GM19395 (cell line): ENCODE measurements at regions not wholly inside any gene's neighbourhood (a gene's known extent, or its start where the extent isn't known, plus 50 kb on each side); places are given as distances from the start of the nearest gene placed in this dataset.
"Not testable (repeated sequence)": the region's sequence is repeated elsewhere in the genome, so short reads cannot be mapped to it uniquely, and the experiment has no call there.

Source experiments
- ATAC-seq: cut with Tn5 transposase; IDR thresholded peaks from one replicate; pipeline ENCODE4 v1.9.1; 2021; ENCODE audit warnings: mild to moderate bottlenecking, moderate library complexity; ENCODE audit not compliant: unreplicated experiment

DNA sequence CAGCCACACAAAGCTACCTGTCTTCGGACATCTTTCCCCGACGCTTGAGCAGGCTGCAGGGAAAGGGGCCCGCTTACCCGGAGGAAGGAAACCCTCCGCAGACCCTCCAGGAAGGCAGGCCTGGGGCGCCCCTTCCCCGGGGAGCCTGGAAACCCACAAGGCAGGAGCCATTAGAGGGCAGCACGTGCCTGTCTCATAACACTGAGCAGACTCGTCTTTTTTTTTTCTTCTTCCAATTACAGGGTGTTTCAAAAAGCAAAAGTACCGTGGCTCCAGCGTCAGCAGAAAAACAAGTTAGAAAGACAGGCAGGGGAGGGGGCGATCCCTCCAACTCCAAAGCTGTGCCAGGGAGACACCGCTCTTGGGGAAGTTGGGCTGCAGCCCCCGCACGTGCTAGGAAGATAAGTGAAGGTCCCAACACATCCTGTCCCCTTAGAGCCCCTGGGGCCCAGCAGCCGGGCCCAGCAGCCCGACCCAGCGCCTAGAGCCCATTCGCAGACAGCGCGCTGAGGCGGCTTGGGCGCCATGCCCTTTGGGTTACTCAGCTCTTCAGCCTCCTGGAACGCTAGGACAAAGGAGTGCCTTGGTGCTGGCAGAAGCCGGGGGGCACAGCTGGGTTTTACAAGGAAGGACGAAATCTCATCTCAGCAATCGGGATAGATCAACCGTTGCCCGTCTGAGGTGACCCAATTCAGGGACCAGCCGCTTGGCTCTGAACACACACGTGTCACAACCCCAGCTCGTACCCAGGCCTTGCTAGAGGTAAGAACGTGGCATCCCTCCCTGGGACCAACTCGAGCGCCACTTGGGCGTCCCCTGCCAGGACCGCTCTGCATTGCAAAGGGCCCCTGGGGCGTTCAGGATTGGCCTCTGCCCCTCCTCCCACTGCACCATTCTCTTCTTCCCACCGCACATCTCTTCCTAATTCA lies 136.3 kb downstream of the LY86 start:
- peak; percentile 46 for ATAC-seq

DNA sequence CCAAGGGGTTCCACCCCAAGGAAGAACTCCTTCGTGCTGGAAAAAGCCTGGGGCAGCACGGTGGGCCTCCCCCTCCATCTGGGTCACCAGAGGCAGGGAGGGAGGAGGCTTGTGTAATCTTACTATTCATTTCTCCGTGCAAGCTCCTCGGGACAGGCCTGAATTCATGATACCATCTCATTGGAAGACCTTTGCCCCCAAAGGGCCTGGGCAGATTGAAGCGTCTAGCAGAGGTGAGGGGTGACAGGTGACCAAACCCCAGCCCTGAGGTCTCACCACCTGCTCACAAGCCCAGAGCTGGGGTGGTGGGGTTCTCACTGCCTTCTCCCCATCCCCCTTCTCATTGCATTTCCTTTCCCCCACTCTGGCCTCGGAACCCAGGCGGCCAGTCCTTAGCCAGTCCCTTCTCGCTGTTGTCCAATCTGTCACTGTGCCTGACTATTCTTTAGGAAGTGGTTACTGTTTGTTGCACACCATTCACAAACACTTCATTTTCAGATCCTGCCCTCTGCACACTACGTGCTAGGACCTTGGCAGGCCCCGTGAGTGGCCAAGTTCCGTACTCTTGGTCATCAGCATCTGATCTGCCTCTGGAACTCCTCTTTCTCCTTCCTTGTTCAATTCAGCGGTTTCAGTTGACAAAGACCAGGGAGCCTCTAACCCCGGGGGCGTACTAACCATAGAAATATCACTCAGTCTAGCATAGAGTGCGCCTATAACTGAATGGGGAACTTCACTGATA lies 137.1 kb downstream of the LY86 start:
- ATAC-seq: no peak

DNA sequence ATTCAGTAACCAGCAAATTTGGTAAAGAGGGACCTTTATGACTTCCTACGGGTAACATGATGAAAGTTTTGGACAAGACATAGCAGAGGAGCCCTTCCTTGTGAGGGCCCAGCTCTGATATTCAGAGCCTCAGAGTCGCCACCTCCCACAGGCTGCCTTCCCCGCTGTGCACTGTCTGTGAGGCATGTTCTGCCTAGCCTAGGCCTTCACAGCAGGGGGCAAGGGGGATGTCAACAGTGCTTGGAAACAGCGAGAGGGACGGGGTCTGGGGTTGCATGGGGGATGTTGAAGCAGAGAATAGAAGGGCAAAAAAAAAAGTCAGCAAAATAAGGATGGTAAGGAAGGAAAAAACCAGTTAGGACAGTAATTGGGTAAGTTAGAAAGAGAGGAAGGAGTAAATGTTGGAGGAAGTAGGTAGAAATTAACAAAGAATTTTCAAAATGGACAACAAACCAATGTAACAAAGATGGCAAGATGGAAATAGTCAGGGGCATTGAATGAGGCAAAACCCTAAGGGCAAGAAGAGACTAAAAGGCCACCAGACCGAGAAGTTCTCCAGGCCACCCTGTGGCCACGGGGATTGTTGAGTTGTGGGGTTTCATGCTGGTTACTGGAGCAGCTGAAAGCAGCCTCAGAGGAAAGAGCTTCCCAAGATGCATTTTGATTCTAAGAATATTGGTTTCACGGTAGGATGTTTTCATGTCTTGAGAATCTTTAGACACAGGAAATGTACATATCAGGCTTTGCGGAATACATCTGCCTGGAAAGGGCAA lies 139.8 kb downstream of the LY86 start:
- no peak for ATAC-seq

DNA sequence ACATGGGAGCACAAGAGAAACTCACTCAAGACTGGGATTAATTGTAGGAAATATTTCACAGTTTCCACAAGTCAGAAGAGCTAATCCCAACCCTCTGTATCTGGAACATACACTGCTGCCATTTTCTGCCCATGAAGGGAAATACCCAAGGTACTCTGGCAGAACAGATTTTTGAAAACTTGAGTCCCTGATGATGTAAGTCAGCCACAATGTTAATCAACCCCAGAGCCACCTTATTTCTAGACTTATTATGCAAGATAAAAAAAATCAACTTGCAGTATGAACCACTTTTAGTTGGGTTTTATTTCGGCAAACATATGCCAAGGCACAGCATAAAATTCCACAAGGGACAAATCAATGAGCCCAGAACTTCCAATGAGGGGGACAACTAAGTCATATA lies 141.5 kb downstream of the LY86 start:
- no peak for ATAC-seq

DNA sequence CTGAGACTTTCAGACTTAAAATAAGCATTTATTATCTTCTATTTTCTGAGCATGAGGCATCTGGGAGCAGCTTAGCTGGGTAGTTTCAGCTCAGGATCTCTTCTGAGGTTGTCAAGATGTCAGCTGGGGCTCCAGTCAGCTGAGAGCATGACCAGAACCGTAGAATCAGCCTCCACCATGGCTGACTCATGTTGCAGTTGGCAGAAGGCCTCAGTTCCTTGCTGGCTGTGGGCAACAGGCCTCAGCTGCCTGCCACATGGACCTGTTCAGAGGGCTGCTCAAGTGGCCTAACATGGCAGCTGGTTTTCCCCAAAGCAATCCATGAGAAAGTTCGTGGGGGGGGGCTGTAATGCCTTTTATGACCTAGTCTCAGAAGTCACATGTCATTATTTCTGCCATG lies 142.3 kb downstream of the LY86 start:
- ATAC-seq: no peak

DNA sequence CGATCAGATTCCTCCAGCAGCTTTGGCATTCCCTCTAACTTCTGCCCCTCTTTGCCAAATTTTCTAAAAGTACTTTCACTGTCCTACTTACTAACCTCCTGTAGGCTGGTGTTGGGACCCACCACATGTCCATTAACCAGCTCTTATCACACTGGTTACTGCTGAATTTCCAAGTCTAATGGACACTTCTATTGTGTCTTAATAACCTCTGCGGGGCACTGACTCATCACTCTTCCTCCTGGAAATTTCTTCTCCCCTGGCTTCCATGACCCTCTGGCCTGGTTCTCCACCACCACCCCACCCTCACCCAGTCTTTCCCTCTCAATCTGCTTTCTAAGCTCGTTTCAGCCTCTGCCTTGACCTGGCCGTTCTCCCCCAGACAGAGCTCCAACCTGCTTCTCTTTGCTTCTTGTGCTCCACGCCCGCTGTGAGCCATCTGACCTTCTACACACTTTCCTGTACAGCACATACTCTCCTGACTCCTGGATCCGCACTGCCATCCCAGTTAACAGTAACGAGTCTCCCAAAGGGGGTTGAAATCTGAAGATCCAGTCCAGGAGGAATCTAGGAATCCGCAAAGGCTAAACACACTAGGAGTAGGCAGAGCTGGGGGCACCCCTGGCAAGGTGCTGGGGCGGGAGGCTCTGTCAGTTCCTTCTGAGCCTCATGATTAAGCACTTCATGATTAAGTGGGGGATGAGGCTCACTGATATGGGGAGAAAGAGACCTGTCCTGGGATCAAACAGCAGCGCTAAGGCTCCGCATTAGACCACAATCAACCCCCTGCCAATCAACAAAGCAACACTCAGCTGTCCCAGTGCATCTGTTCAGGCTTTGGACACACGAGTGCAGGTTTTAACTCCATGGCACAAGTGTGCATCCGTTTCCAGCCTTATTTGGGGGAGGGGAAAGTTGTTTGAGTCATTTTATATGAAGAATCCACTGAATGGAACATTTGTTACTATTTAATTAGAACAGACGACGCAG lies 146.3 kb downstream of the LY86 start:
- ATAC-seq: no peak

DNA sequence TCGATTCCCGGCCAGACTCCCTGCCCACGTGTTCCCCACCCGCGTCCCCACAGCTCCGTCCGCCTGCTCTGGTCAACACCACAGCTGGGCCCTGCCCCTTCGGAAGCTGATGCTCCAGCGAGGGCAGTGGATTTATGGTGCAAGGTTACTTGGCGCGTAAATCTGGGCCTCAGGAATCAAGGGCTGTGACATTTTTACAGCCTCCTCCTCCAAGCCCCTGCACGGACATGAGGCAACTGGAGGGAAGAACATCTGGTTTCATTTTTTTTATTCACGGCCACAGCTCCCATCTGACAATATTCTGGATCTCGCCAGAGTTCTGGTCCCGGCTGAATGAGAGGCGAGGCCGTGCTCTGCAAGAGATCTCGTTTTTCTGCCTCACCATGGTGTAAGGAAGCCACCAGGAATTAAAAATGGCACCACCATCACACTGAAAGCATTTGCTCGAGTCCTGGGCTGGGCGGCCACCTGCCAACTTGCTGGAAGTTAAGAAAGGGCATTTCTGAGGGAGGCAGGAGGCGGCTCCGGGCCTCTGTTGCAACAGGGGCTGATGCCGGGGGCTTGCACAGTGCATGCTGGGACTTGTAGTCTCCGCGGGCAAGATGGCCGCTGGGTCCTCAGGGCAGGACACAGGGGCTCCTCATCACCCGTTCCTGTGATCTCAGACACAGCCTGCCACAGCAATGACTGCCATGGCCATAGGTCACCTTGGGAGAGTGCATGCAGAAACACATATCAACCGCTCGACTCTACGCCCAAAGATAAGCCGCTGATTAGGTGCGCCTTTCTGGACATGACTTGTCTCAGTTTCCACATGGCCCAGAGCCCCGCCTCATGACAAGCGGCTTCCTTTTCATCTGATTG lies 148.5 kb downstream of the LY86 start:
- no peak for ATAC-seq

DNA sequence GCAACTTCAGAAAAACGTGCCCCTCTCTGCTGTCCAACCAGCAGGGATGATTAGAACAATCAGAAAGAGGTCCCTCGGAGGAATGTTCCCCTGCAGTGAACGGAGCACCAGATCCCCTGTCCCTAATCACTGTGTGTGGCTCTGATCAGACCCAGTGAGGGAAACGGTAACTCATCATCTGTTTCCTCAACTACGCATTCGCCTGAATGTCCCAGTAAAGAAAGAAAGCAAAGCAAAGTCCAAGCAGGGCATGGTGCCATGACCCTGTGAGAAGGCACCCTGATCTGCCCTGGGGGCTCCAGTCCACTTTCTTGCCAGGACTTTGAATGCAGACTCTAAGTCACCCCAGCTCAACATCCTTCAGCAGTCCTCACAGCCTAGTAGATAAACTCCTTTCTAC lies 149.2 kb downstream of the LY86 start:
- ATAC-seq: no peak

DNA sequence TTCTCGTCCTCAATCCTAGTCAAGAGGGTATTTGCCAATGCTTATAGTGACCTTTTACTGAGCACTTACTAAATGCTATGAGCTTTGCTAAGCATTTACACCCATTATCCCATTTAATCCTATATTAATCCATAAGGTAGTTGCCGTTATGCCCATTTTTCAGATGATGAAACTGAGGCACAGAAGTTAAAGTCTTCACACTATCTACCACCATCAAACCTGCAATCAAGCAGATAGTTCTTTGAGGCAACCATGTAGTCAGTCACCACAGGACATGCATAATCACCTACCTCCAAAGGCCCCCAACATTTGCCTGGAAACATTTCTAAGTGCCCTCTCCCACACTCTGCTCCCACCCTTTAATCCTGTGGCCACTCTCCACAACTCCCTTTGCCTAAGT lies 149.6 kb downstream of the LY86 start:
- ATAC-seq: no peak

DNA sequence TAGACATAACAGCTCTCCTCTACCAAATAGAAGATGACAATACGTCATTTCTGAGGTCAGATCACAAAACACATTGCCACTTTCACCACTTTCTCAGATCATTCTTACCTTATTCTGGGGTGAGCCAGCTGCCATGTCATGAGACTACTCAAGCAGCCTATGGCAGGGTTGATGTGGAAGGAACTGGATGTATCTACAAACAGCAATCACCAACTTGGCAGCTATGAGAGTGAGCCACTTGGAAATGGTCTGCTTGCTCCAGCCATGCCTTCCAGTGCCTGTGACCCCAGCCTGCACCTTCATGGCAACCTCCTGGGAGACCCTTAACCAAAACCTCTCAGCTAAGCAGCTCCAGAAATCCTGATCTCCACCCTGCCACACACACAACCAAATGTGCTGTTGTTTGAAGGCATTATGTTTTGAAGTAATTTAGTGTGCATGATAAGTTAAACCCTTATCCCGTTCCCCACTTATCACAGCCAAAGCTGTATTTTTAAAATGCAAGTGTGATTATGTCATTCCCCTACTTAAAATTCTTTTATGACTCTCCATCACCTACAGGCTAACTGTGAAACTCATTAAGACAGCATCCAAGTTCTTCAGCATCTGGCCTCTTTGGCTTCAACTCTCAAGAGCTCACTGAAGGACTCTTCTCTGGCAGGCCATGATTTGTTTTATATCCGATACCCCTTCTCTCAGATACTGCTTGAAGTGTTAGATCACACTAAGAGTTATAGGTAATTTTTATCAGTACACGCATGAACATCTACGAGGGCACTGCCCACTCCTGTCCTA lies 150.6 kb downstream of the LY86 start:
- no peak for ATAC-seq

DNA sequence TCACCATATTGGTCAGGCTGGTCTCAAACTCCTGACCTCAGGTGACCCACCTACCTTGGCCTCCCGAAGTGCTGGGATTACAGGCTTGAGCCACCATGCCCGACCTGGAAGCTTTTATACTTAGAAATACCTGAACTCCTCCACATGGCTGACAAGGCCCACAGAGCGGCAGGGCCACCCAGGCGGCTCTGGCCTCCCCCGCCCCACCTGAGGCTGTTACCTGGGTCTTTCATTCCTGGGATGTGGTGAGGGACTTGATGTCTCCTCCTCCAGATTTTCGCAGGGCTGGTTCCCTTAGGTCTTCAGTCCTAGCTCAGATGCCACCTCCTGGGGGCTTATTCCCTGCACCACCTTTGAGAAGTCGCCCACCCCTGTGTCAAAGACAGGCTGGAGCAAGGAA lies 152.1 kb downstream of the LY86 start:
- ATAC-seq: no peak

DNA sequence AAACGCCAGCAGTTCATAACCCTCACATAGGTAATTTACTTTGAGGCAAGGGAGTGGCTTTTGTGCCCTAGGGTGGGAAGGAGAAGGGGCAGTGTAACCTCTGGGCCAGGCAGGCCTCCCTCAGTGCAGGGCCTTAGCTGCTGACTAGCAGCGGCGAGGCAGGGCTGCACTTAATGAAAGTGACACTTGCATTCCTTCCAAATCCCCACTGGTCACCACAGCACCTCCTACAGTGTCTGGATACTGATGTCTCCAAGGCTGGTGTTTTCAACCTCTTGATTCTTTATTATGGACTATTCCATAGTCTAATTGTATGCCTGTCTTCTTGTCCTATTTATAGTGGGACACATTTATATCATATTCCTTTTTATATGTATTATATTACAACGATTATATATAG lies 152.7 kb downstream of the LY86 start:
- no peak for ATAC-seq

DNA sequence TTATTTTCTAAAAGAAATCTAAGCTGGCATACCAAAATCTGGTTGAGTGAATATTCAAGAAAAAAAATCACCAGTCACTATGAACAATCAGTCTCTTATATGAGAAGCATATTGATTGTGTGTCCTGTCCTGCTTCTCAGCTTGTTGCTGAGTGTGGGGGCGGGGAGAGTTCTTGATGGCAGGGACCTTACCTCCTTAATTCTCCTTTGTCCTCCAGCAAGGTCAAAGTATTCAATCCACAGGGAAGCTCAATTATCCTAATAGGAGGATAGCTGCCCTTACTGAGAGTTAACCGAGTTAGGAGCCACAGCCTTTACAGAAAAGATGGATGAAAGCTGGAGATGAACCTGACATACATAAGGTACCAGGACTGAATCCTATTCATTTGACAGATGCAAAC lies 154.0 kb downstream of the LY86 start:
- ATAC-seq: no peak

DNA sequence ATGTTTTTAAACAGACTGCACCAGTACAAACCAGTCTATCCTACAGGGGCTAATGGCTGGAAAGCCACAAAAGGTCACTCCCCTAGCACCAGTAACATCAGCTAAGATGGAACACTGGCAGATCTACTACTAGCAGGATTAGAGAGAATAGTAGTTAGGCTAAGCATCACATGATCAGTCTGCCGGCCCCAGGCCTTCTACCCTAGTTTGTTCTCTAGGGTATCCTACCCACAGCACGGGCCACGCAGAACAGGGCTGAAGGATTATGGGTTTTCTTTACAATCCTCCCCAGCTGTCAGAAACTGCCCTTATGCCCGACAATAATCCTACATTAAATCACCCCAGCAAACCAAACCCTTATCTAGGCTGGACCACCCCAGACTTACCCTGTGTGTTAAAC lies 156.0 kb downstream of the LY86 start:
- no peak for ATAC-seq

DNA sequence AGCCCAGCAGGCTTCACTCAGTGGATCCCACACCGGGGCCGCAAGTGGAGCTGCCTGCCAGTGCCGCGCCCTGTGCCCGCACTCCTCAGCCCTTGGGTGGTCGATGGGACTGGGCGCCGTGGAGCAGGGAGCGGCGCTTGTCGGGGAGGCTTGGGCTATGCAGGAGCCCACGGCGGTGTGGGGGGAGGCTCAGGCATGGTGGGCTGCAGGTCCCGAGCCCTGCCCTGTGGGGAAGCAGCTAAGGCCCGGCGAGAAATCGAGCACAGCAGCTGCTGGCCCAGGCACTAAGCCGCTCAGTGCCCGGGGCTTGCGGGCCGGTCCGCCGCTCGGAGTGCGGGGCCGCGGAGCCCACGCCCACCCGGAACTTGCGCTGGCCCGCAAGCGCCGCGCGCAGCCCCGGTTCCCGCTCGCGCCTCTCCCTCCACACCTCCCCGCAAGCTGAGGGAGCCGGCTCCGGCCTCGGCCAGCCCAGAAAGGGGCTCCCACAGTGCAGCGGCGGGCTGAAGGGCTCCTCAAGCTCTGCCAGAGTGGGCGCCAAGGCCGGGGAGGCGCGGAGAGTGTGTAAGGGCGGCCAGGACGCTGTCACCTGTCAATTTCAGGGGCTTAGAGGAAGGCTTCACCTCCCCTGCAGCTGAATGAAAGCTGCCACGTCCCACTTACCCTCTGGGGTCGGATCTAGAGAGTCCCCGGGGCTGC lies 157.3 kb downstream of the LY86 start:
- ATAC-seq: not testable (repeated sequence)

DNA sequence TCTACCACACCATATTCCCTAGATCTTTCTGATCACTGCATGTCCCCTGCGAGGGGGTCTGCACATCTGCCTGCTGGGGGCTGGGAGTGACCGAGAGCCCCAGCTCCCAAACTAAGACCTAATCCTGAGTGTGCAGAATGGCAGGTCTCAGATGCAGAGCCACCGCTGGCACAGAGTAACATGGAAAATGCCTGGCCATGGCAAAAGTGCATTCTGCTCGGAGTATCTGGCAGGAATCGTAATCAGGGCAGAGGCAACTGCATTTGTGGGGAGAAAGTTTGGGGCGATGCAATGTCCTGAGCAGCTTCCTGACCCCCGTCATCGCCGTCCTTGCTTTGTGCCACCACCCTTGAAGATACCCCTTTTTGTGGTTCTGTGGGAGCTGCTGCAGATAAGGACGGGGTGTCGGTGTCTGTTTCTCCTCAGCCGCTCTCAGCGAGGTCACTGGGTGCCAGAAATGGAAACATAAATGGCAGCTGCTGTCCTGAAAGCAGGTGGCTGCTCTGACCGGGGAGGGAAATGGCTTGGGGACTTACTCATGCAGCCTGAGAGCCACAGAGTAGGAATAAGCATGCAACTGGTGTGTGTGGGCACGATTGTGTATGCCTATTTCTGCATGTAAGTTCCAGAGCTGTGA lies 157.9 kb downstream of the LY86 start:
- no peak for ATAC-seq

DNA sequence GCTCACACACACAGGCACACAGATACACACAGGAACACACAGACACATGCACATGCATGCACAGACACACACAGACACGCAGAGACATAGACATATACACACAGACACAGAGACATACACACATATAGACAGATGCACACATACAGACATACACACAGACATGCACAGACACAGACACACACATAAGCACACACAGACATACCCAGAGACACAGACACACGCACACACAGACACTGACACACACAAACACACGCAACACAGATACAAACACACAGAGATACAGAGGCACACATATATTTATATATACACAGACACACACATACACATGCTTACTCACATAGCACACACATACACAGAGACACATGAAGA lies 158.4 kb downstream of the LY86 start:
- ATAC-seq: no peak

DNA sequence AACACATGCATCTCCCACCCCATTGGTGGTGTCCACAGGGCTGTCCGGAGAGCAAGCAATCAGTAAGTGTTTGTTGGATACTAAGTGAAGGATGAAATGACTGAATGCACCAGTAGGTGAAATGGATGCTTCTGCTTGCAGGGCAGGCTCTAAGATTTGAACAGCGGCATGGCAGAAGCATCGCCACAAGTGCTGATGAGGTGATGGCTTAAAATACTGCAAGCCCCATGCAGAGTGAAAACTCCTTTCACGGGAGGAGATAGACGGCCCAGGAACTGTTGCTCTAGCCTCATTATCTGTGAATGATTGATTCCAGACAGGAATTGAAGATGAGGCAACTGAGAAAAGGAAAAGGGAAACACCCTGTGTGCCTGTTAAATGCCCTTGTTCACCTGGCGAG lies 158.9 kb downstream of the LY86 start:
- ATAC-seq: no peak
